T-helper 1 cell (primary cell): ENCODE measurements at regions not wholly inside any gene's neighbourhood (a gene's known extent, or its start where the extent isn't known, plus 50 kb on each side); places are given as distances from the start of the nearest gene placed in this dataset.

Source experiments
- DNase-seq, 5 donors: peaks; one replicate each; pipeline ENCODE4 v3.0.0-alpha.2; 2012 to 2020

DNA sequence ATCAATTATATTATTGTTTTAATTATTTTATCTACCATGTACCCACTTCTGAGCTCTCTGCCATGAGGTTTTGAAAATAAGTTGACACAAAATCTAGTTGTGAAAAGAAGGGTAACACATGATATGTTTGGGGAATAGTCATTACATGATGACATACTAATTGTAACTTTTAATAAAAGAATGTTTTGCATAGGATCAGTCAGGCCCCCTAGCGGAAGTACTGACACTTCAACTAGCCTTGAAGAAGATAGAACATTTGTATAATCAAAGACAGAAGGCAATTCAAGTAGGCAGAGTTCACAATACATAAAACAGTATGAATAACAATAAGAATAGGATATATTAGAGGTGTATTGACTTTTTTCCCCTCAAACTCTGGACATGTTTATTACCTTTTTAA is 1191.0 kb upstream of the AGA start:
- no peak for DNase-seq

DNA sequence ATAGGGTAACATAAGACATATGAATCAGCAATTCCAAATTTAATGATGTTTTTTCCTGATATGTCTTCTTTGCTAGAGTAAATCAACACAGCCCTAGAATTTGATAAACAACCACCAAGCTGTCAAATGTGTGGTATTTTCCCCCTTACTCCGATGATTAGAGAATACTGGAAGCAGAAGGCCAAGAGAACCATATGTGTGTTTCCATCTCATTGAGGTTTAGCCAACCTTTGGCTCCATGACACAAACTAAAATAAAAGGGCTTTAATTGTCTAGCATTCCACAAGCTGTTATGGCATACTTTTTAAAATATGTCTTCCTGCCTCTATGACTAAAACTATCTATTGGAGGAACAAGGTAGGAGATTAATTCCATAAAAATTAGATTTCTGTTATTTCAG is 1222.4 kb upstream of the AGA start:
- no peak for DNase-seq

DNA sequence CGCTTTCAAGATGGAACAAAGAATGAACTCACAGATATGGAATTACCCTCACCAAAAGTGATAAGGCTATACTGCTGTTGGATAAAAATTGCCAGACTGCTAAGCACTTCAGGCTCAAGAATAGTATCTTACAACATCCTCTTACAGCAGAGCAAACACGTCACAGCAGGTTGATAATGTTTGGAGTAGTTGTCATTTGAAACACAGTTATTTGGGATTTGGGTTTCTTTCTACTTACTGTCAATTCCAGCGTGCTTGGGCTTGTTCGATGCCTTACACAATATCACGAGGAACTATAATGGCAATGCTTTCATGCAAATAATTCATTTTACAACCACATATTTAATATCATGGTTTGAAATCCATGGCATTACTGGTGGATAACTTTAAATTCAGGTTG is 1223.7 kb upstream of the AGA start:
- no peak for DNase-seq

GRCh38 chr4:178671766-178672165 is 1229.5 kb upstream of the AGA start:
- DNase-seq: no peak

- no peak for DNase-seq
Observed at GRCh38 chr4:178672512-178672911, 1230.3 kb upstream of the AGA start.

DNA sequence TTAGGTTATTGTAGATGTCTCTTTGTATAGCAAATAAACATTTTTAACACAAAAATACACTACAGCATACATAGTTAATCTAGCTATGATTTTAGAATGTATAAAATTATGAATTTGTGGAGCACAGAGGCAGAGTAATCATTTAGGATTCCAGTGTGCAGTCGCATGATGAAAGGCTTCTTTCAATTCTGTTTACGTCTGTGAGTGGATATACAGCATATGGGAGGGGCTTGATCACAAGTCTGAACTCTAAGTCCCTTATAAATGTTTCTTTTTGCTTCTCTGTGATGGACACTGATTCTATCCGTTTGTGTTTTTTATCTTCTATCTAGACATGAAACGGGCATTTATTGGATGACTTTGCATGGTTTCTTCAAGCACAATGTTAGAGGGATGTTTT is 1239.6 kb upstream of the AGA start:
- no peak for DNase-seq

- DNase-seq: no peak
Observed at GRCh38 chr4:178689926-178690325, 1247.7 kb upstream of the AGA start.

GRCh38 chr4:178693816-178694215 is 1251.6 kb upstream of the AGA start:
- no peak for DNase-seq

DNA sequence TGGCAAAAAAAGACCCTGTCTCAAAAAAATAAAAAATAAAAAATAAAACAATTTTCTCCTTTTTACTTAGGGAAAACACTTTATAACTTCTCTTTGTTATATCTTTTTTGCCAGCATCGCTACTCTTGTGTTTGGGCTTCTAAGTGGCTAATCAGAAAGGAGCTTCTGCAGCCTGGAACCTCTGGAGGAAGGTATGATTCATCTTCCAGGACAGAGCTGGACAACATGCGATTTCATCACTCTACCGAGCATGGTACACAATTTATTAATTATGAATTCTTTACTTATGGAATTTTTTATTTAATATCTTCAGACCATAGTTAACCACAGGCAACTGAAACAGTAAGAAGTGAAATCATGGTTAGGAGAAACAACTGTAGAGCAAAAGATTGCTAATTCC is 1254.3 kb upstream of the AGA start:
- no peak for DNase-seq

- no peak for DNase-seq
Observed at GRCh38 chr4:178712486-178712885, 1270.2 kb upstream of the AGA start.

- DNase-seq: no peak
Observed at GRCh38 chr4:178738026-178738425, 1295.8 kb upstream of the AGA start.

DNA sequence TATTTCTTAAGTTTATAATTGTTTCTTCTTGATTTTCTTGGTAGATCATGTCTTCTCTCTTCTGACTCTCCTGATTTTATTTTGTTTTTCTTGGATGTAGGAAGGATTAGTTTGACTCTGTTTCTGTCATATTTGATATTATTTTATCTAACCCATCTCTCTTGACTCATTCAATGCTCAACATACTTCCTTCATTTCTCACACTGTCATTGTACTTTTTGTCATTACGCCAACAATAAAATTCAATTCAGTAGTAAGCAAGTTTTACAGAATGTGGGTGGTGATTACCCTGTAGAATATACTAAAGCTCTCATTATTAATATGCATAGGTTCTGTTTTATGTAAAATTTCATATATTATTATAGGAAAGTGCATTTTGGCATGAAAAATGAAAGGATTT is 1303.0 kb upstream of the AGA start:
- no peak for DNase-seq

- no peak for DNase-seq
Observed at GRCh38 chr4:178752954-178753525, 1310.8 kb upstream of the AGA start.

- no peak for DNase-seq
Observed at GRCh38 chr4:178778496-178778895, 1336.3 kb upstream of the AGA start.

DNA sequence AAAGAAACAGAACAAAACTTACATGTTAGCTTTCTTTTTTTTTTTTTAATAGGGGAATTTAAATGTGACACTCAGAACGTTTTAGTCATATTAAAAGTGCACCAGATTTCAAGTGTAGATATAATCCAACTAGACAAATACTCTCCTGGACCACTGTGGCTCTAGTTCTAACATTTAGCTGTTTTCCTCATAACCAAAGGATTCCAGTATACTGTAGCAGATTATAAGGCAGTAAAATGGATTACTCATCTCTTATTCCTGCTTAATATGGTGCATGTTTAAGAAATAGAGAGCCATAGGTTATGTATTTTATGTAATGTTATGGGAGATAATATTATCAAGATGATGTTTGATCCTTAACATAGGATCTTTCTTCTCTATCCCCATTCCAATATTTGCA is 1339.5 kb upstream of the AGA start:
- DNase-seq: no peak

GRCh38 chr4:178784491-178784890 is 1342.3 kb upstream of the AGA start:
- no peak for DNase-seq

DNA sequence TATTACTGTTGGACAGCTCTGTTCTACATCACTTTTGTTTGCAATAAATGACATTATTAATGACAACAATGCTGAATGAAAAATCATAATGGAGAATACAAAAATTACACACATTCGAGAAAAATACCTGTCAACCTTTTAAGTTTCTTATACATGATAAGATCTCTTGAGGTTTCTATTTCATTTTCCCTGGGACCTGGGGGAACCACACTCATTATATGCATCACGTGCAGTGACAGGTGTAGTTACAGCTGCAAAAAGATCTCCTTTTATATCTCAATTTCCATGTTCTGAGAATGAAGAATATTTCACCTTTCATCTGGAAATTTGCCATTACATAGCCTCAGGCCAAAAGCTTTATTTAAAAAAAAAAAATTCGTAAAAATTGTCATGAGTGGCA is 1347.0 kb upstream of the AGA start:
- DNase-seq: no peak

GRCh38 chr4:178799204-178799603 is 1357.0 kb upstream of the AGA start:
- DNase-seq: no peak

GRCh38 chr4:178808106-178808505 is 1365.9 kb upstream of the AGA start:
- DNase-seq: no peak

DNA sequence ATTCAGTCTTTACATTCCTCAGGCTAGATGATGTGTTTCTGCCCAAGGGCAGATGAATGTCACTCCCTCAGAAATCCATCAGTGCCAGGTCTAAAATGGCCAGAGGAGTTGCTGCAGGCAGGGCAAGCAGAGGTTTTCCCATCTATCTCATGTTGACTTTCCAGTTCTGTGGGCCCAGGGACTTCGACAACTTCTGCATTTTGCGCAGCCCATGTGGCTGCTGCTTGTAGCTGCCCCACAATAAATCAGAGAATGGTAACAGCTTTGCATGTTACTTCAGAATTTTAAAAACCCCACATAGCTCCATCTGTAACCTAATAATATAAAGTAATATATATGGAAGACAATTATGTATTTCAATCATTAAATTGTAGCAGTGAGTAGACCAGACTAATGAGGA is 1367.7 kb upstream of the AGA start:
- no peak for DNase-seq

DNA sequence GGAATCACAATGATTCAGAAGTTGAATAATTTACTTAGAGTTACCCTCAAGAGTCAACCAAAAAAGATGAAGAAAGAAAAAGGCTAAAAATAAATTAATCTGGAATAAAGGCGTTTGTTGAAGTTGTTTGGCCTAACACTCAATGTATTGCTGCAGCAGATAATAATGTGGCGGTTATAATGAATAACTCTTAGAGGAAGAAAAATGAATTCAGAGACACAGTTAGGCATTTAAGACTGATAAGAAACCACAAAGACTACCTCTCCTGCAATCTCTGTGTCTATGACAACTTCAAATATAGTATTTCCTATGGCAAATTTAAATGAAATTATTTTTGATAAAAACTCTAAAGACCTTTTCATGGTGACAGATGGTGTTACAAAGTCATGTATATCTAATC is 1369.1 kb upstream of the AGA start:
- DNase-seq: no peak

DNA sequence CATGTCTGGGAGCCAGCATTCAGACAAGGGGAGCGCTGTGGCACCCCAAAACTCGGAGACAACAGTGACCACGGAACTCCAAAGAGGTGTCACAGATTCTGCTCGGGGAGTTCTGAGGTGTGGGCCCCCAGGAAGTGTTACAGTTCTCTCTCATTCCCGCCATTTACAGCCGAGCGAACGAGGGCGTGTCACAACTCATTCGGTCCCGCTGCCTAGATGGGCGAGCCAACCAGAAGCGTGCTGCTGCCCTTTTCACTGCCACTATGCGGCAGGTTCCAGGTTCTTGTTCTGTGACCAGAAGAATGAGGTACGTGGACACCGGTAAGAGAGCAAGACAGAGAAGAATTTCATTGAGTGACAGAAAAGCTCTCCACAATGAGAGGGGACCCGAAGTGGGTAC is 1370.6 kb upstream of the AGA start:
- no peak for DNase-seq

DNA sequence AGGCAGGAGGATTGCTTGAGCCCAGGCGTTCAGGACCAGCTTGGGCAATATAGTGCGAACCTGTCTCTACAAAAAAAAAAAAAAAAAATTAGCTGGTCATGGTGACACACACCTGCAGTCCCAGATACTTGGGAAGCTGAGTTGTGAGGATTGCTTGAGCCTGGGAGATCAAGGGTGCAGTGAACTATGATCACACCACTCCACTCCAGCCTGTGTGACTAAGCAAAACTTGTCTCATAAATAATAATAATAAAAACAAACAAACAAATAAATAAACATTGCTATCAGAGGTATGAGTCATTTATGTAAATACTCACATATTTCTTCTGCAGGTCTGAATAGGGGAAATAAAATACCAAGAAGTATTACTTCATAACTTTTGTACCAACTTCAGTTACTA is 1372.7 kb upstream of the AGA start:
- no peak for DNase-seq

DNA sequence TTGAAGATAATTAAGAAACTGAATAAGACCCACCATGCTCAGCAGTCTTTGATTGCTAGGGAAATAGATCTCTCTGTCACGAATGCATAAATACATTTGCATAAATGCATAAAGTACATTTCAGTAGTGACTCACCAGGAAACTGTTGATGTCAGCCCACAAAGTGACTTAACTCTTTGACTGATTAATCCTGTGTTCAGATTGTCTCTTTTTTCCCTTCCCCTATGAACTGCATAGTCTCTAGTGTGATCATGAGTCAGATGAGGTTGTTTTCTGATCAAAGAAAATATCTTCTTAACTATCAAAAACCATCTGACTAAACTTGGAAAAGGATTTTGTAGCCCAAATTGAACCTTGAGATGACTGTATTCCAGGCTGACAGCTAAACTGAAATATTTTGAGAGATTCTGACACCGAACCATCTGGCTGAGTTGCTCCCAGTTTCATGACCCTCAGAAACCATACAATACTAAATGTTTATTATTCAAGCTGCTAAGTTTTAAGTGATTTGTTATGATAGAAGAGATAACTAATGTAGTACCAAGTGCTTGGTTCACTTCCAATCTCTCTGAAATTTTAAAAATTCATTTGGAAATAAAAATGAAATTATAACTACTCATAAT is 1381.5 kb upstream of the AGA start:
- no peak for DNase-seq

- no peak for DNase-seq
Observed at GRCh38 chr4:178836865-178837264, 1394.6 kb upstream of the AGA start.
